HCT116 (cell line): ENCODE measurements at regions not wholly inside any gene's neighbourhood (a gene's known extent, or its start where the extent isn't known, plus 50 kb on each side); places are given as distances from the start of the nearest gene placed in this dataset.

Source experiments
- ATAC-seq: fragments of 200-7000 bp; cut with Tn5 transposase; 2 replicates; pipeline ENCODE4 v1.9.1; 2020; ENCODE audit warnings: mild to moderate bottlenecking, moderate library complexity
- BruUV-seq: library from RNA; stranded (reverse); fragments of 400-500 nt; replicated peaks from 2 replicates; lab custom pipeline; 2021; lab: Mats Ljungman, UMichigan
- CTCF ChIA-PET: fragments of 300-600 bp; sonication (Branson Sonifier 250); formaldehyde crosslinking; loops from one replicate; lab custom pipeline; 2021; ENCODE audit warnings: antibody characterized with exemption; lab: Charles Lee
- POLR2A ChIA-PET: fragments of 300-600, 350-600 bp; sonication (Branson Sonifier 250); formaldehyde crosslinking; loops from one replicate; lab custom pipeline; 2021; ENCODE audit warnings: antibody characterized with exemption; lab: Charles Lee
- RAD21 ChIA-PET, 2 experiments: fragments of 300-600 bp; sonication (Branson Sonifier 250); formaldehyde crosslinking; loops; one replicate each; lab custom pipeline; 2023; ENCODE audit warnings: low total read pairs in 2 of 2; ENCODE audit not compliant: uncharacterized antibody in 2 of 2, unreplicated experiment in 2 of 2, low non-redundant PET in 1 of 2; lab: Charles Lee
- DNase-seq: peaks from one replicate; pipeline ENCODE4 v3.0.0-alpha.2; 2010; ENCODE audit warnings: low read depth, low spot score
- H2AFZ ChIP-seq: fragments of 200-600 bp; shearing (Covaris generic), sonication (generic); 2 replicates; pipeline ENCODE4 v1.6.1; 2017; ENCODE audit warnings: low read depth, mixed run types, mixed read lengths, antibody characterized with exemption, low read length; ENCODE audit not compliant: poor library complexity, severe bottlenecking
- H3K27ac ChIP-seq: 2 replicates; pipeline ENCODE4 v1.5.1; 2012; ENCODE audit warnings: low read depth, low read length
- H3K27me3 ChIP-seq: fragments of 200-600 bp; sonication (generic); 2 replicates; pipeline ENCODE4 v1.6.1; 2016; ENCODE audit warnings: mixed run types, low read length, mixed read lengths; ENCODE audit not compliant: insufficient read depth
- H3K36me3 ChIP-seq, 2 experiments: fragments of 200-500 bp in 1 of 2; fragments of 200-600 bp in 1 of 2; sonication (Bioruptor generic) in 1 of 2; sonication (generic) in 1 of 2; 2 replicates each; pipeline versions ENCODE4 v1.5.1 to v1.6.1; 2014 to 2016; ENCODE audit warnings: low read length in 2 of 2, inconsistent platforms in 1 of 2, mixed read lengths in 1 of 2, mixed run types in 1 of 2; ENCODE audit not compliant: insufficient read depth in 2 of 2, control insufficient read depth in 1 of 2
- H3K4me1 ChIP-seq, 2 experiments: fragments of 200-600 bp in 1 of 2; sonication (generic) in 1 of 2; 2 replicates each; pipeline versions ENCODE4 v1.5.1 to v1.6.1; 2012 to 2017; ENCODE audit warnings: low read length in 2 of 2, inconsistent platforms in 1 of 2, mild to moderate bottlenecking in 1 of 2, mixed read lengths in 1 of 2, mixed run types in 1 of 2, moderate library complexity in 1 of 2; ENCODE audit not compliant: insufficient read depth in 2 of 2, control insufficient read depth in 1 of 2
- H3K4me2 ChIP-seq: fragments of 200-600 bp; sonication (generic); 2 replicates; pipeline ENCODE4 v1.6.1; 2017; ENCODE audit warnings: mixed run types, low read length, mixed read lengths
- H3K4me3 ChIP-seq, 2 experiments: fragments of 200-600 bp in 1 of 2; sonication (generic) in 1 of 2; replicated peaks in 1 of 2; 2 replicates each; pipeline ENCODE4 v1.5.1; 2011 to 2016; ENCODE audit warnings: low read length in 2 of 2, control low read depth in 1 of 2, low read depth in 1 of 2, mild to moderate bottlenecking in 1 of 2, mixed read lengths in 1 of 2, mixed run types in 1 of 2
- H3K79me2 ChIP-seq: fragments of 200-600 bp; sonication (generic); 2 replicates; pipeline ENCODE4 v1.6.1; 2017; ENCODE audit warnings: mild to moderate bottlenecking, mixed run types, low read length, moderate library complexity, mixed read lengths; ENCODE audit not compliant: insufficient read depth
- H3K9ac ChIP-seq: fragments of 200-600 bp; sonication (generic); 2 replicates; pipeline ENCODE4 v1.6.1; 2016; ENCODE audit warnings: low read length, mixed read lengths
- H3K9me2 ChIP-seq: fragments of 200-600 bp; sonication (generic), shearing (Covaris generic); 2 replicates; pipeline ENCODE4 v1.6.1; 2017; ENCODE audit warnings: mixed run types, mild to moderate bottlenecking, moderate library complexity; ENCODE audit not compliant: insufficient read depth
- H3K9me3 ChIP-seq, 2 experiments: fragments of 200-500 bp in 1 of 2; fragments of 200-600 bp in 1 of 2; sonication (Bioruptor generic) in 1 of 2; sonication (generic) in 1 of 2; 2 replicates each; pipeline ENCODE4 v1.6.1; 2014 to 2017; ENCODE audit warnings: low read length in 2 of 2, mixed read lengths in 2 of 2, inconsistent platforms in 1 of 2, low read depth in 1 of 2, mild to moderate bottlenecking in 1 of 2, mixed run types in 1 of 2, moderate library complexity in 1 of 2; ENCODE audit not compliant: control insufficient read depth in 1 of 2, insufficient read depth in 1 of 2
- H4K20me1 ChIP-seq: fragments of 200-600 bp; sonication (generic), shearing (Covaris generic); 2 replicates; pipeline ENCODE4 v1.6.1; 2017; ENCODE audit warnings: mixed run types, mild to moderate bottlenecking, moderate library complexity; ENCODE audit not compliant: insufficient read depth
- CBX3 ChIP-seq: IDR thresholded peaks from 2 replicates; pipeline ENCODE4 v1.6.1; 2012; ENCODE audit warnings: low read depth
- EZH2 ChIP-seq: fragments of 200-600 bp; sonication (generic); IDR thresholded peaks from 2 replicates; pipeline ENCODE4 v1.6.1; 2017; ENCODE audit warnings: antibody characterized with exemption, mixed run types
- FOSL1 ChIP-seq: IDR thresholded peaks from 2 replicates; pipeline ENCODE4 v1.6.1; 2012; ENCODE audit warnings: low read depth
- POLR2A ChIP-seq: IDR thresholded peaks from 2 replicates; pipeline ENCODE4 v1.7.0; 2011; ENCODE audit warnings: borderline replicate concordance; ENCODE audit not compliant: insufficient read depth, insufficient read length; ENCODE audit errors: extremely low read depth
- intact Hi-C: fragments of 100-400 bp; cut with micrococcal nuclease; formaldehyde crosslinking; loops from 2 replicates; pipeline ENCODE4 v1.10.0; 2022
- TF ChIP-seq, protein P1 (sequence below): IDR thresholded peaks from 2 replicates; pipeline ENCODE4 v1.6.1; 2011; ENCODE audit warnings: mild to moderate bottlenecking, low read length, moderate library complexity; ENCODE audit not compliant: insufficient replicate concordance; ENCODE audit errors: extremely low read depth

GRCh38 chr5:175281257-175281656 is 162.7 kb downstream of the DRD1 start:
- ChIA-PET CTCF (no interaction called here), POLR2A (no interaction called here), RAD21 (no interaction called here)
- DNase-seq (no peak), ATAC-seq (no peak)
- no peak for TF ChIP-seq CBX3
- no peak for TF ChIP-seq POLR2A
- intact Hi-C loops: no loop called here
- Histone ChIP-seq H3K9me3 (no peaks in the 10 kb centered on the region), H3K79me2 (no peaks in the 10 kb centered on the region), H3K36me3 (no peaks in the 10 kb centered on the region), H2AFZ (no peak overlapping the region), H3K4me3 (no peak overlapping the region), H3K27me3 (no peaks in the 10 kb centered on the region), H3K9me2 (no peaks in the 10 kb centered on the region), H4K20me1 (no peaks in the 10 kb centered on the region), H3K4me2 (no peak overlapping the region), H3K9ac (no peak overlapping the region), H3K27ac (no peak overlapping the region), H3K4me1 (peaks cover 0 to 8% of the 10 kb centered on the region in 2 experiments; a peak in 3 of 4 replicates)
- no TSS peak for BruUV-seq

- RAD21 ChIA-PET: no interaction called here
- DNase-seq (no peak), ATAC-seq (no peak)
- Histone ChIP-seq H3K27ac (no peak overlapping the region), H3K27me3 (0 out of 2 replicates have a peak, but pooled peaks cover 2% of the 10 kb centered on the region), H2AFZ (no peak overlapping the region), H3K4me2 (no peak overlapping the region), H3K4me3 (no peak overlapping the region), H3K9me3 (no peaks in the 10 kb centered on the region), H3K4me1 (no peaks in the 10 kb centered on the region), H3K9ac (no peak overlapping the region), H4K20me1 (no peaks in the 10 kb centered on the region), H3K79me2 (no peaks in the 10 kb centered on the region), H3K9me2 (no peaks in the 10 kb centered on the region), H3K36me3 (no peaks in the 10 kb centered on the region)
- BruUV-seq: no TSS peak
- TF ChIP-seq EZH2: no peak
- POLR2A ChIA-PET: no interaction called here
- intact Hi-C loops: no loop called here
- CTCF ChIA-PET: no interaction called here
Measured at GRCh38 chr5:175279506-175279905, 164.5 kb downstream of the DRD1 start.

DNA sequence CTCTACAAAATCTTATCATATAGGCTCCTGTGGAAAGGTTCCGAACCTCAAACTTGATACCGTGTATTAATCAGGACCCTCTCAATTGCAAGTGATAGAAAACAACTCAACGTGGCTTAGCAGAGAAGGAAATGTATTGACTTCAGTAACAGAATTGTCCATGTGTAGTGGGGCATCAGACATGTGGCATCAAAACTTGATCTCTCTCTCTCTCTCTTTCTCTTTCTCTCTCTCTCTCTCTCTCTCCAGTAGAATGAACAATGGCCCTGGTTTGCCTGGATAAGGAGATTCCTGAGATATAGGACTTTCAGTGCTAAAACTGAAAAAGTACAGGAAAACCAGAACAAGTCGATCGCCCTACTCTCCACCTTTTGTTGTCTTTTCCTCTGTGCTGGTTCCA is 168.2 kb downstream of the DRD1 start:
- Histone ChIP-seq H2AFZ (no peak overlapping the region), H3K27me3 (0 out of 2 replicates have a peak, but pooled peaks cover 6% of the 10 kb centered on the region), H3K36me3 (no peaks in the 10 kb centered on the region), H3K4me2 (no peak overlapping the region), H3K4me1 (no peaks in the 10 kb centered on the region), H3K9me3 (no peaks in the 10 kb centered on the region), H4K20me1 (no peaks in the 10 kb centered on the region), H3K9me2 (no peaks in the 10 kb centered on the region), H3K27ac (no peak overlapping the region), H3K9ac (no peak overlapping the region), H3K79me2 (no peaks in the 10 kb centered on the region), H3K4me3 (no peak overlapping the region)
- ChIA-PET POLR2A (no interaction called here), CTCF (no interaction called here), RAD21 (no interaction called here)
- no peak for DNase-seq
- intact Hi-C loops: no loop called here
- no peak for ATAC-seq
- TF ChIP-seq EZH2: no peak
- TF ChIP-seq, protein P1, sequence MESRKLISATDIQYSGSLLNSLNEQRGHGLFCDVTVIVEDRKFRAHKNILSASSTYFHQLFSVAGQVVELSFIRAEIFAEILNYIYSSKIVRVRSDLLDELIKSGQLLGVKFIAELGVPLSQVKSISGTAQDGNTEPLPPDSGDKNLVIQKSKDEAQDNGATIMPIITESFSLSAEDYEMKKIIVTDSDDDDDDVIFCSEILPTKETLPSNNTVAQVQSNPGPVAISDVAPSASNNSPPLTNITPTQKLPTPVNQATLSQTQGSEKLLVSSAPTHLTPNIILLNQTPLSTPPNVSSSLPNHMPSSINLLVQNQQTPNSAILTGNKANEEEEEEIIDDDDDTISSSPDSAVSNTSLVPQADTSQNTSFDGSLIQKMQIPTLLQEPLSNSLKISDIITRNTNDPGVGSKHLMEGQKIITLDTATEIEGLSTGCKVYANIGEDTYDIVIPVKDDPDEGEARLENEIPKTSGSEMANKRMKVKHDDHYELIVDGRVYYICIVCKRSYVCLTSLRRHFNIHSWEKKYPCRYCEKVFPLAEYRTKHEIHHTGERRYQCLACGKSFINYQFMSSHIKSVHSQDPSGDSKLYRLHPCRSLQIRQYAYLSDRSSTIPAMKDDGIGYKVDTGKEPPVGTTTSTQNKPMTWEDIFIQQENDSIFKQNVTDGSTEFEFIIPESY: no peak
- TF ChIP-seq FOSL1: no peak
- BruUV-seq: no TSS peak
